HG03196 (cell line): ENCODE measurements at regions not wholly inside any gene's neighbourhood (a gene's known extent, or its start where the extent isn't known, plus 50 kb on each side); places are given as distances from the start of the nearest gene placed in this dataset.

Experiments
- ATAC-seq: cut with Tn5 transposase; IDR thresholded peaks from one replicate; pipeline ENCODE4 v1.9.1; 2021; ENCODE audit not compliant: unreplicated experiment

GRCh38 chr12:42774238-42774637, 184.7 kb upstream of the PRICKLE1 start:
- no peak for ATAC-seq

- ATAC-seq = no peak
Observed at GRCh38 chr12:42770261-42770660, 180.7 kb upstream of the PRICKLE1 start.

- ATAC-seq = no peak
Observed at GRCh38 chr12:42769455-42769854, 179.9 kb upstream of the PRICKLE1 start.

GRCh38 chr12:42767998-42768397, 178.5 kb upstream of the PRICKLE1 start:
- ATAC-seq = no peak

GRCh38 chr12:42767326-42767954, 177.9 kb upstream of the PRICKLE1 start:
- no peak for ATAC-seq

- ATAC-seq = no peak
Observed at GRCh38 chr12:42766754-42767153, 177.2 kb upstream of the PRICKLE1 start.

- ATAC-seq = no peak
Observed at GRCh38 chr12:42766026-42766425, 176.5 kb upstream of the PRICKLE1 start.

GRCh38 chr12:42763682-42764081, 174.1 kb upstream of the PRICKLE1 start:
- no peak for ATAC-seq

GRCh38 chr12:42762395-42762925, 172.9 kb upstream of the PRICKLE1 start:
- no peak for ATAC-seq

- ATAC-seq = no peak
Observed at GRCh38 chr12:42761601-42762350, 172.2 kb upstream of the PRICKLE1 start.

- no peak for ATAC-seq
Observed at GRCh38 chr12:42761086-42761485, 171.5 kb upstream of the PRICKLE1 start.

GRCh38 chr12:42760550-42760949, 171.0 kb upstream of the PRICKLE1 start:
- ATAC-seq = no peak

GRCh38 chr12:42759622-42760273, 170.2 kb upstream of the PRICKLE1 start:
- ATAC-seq = no peak

- ATAC-seq = no peak
Observed at GRCh38 chr12:42758806-42759205, 169.3 kb upstream of the PRICKLE1 start.

GRCh38 chr12:42757624-42758119, 168.1 kb upstream of the PRICKLE1 start:
- ATAC-seq = no peak

- peak; percentile 43 for ATAC-seq
Observed at GRCh38 chr12:42756841-42757623, 167.5 kb upstream of the PRICKLE1 start.

- no peak for ATAC-seq
Observed at GRCh38 chr12:42750356-42750755, 160.8 kb upstream of the PRICKLE1 start.

GRCh38 chr12:42749239-42749638, 159.7 kb upstream of the PRICKLE1 start:
- ATAC-seq = no peak

GRCh38 chr12:42744539-42745182, 155.1 kb upstream of the PRICKLE1 start:
- no peak for ATAC-seq

GRCh38 chr12:42742716-42743115, 153.2 kb upstream of the PRICKLE1 start:
- ATAC-seq = no peak
